SU-DHL-6 (cell line): ENCODE measurements at regions not wholly inside any gene's neighbourhood (a gene's known extent, or its start where the extent isn't known, plus 50 kb on each side); places are given as distances from the start of the nearest gene placed in this dataset.

Source experiments
- H2AFZ ChIP-seq: fragments of 200-600 bp; sonication (generic); 2 replicates; pipeline ENCODE4 v1.6.1; 2014; ENCODE audit warnings: low read depth, mild to moderate bottlenecking, moderate library complexity, mixed read lengths, antibody characterized with exemption, low read length; ENCODE audit not compliant: severe bottlenecking
- H3F3A ChIP-seq: fragments of 200-600 bp; shearing (Covaris generic); 2 replicates; pipeline ENCODE4 v1.6.0; 2016; ENCODE audit warnings: antibody characterized with exemption, mild to moderate bottlenecking; ENCODE audit not compliant: insufficient read depth
- H3K27ac ChIP-seq: fragments of 200-600 bp; sonication (generic); 2 replicates; pipeline ENCODE4 v1.5.1; 2016; ENCODE audit warnings: low read depth, mild to moderate bottlenecking, low read length, moderate library complexity, mixed read lengths
- H3K27me3 ChIP-seq: fragments of 200-600 bp; sonication (generic), shearing (Covaris generic); 2 replicates; pipeline ENCODE4 v1.6.0; 2014; ENCODE audit warnings: mild to moderate bottlenecking, low read length
- H3K36me3 ChIP-seq: fragments of 200-600 bp; sonication (generic); 2 replicates; pipeline ENCODE4 v1.6.1; 2014; ENCODE audit warnings: mild to moderate bottlenecking, low read length, mixed read lengths
- H3K4me2 ChIP-seq: fragments of 300-600, 200-600 bp; shearing (Covaris generic), sonication (generic); 2 replicates; pipeline ENCODE4 v1.6.0; 2014; ENCODE audit warnings: low read length, low read depth, mild to moderate bottlenecking; ENCODE audit not compliant: poor library complexity, severe bottlenecking
- H3K4me3 ChIP-seq: fragments of 200-600 bp; sonication (generic); 2 replicates; pipeline ENCODE4 v1.5.1; 2014; ENCODE audit warnings: antibody characterized with exemption, low read length, mild to moderate bottlenecking, mixed read lengths; ENCODE audit not compliant: insufficient read depth, poor library complexity, severe bottlenecking
- H3K79me2 ChIP-seq: fragments of 200-600 bp; sonication (generic); 2 replicates; pipeline ENCODE4 v1.6.1; 2014; ENCODE audit warnings: mild to moderate bottlenecking, low read length, moderate library complexity; ENCODE audit not compliant: insufficient read depth
- H3K9ac ChIP-seq: fragments of 200-600 bp; sonication (generic); 2 replicates; pipeline ENCODE4 v1.7.0; 2014; ENCODE audit warnings: mild to moderate bottlenecking, low read length
- H3K9me2 ChIP-seq: fragments of 200-600 bp; sonication (generic); replicated peaks from 2 replicates; pipeline ENCODE4 v1.6.1; 2014; ENCODE audit warnings: low read length; ENCODE audit not compliant: insufficient read depth
- H3K9me3 ChIP-seq: fragments of 200-600 bp; sonication (generic); 2 replicates; pipeline ENCODE4 v1.6.1; 2014; ENCODE audit warnings: low read length, mixed read lengths; ENCODE audit not compliant: insufficient read depth
- H4K20me1 ChIP-seq: fragments of 200-600 bp; sonication (generic); 2 replicates; pipeline ENCODE4 v1.6.1; 2014; ENCODE audit warnings: low read depth, mild to moderate bottlenecking, antibody characterized with exemption, low read length, moderate library complexity, mixed read lengths
- CTCF ChIP-seq: fragments of 200-600 bp; sonication (generic); IDR thresholded peaks from one replicate; pipeline ENCODE4 v1.5.1; 2017; ENCODE audit warnings: antibody characterized with exemption, mild to moderate bottlenecking, low read length, moderate library complexity; ENCODE audit not compliant: insufficient read depth, poor library complexity, severe bottlenecking
- EZH2phosphoT487 ChIP-seq: fragments of 200-600 bp; sonication (generic), shearing (Covaris generic); conservative IDR thresholded peaks from 2 replicates; pipeline ENCODE4 v1.6.1; 2018; ENCODE audit warnings: mild to moderate bottlenecking, antibody characterized with exemption, low read length, moderate library complexity, mixed read lengths

- Histone ChIP-seq H3K36me3 (no peaks in the 10 kb centered on the region), H4K20me1 (no peaks in the 10 kb centered on the region), H2AFZ (no peak overlapping the region), H3K9me2 (no peaks in the 10 kb centered on the region), H3K9ac (no peak overlapping the region), H3K9me3 (no peaks in the 10 kb centered on the region), H3K79me2 (no peaks in the 10 kb centered on the region), H3F3A (no peaks in the 10 kb centered on the region), H3K27ac (no peak overlapping the region), H3K4me2 (no peak overlapping the region), H3K27me3 (no peaks in the 10 kb centered on the region), H3K4me3 (no peak overlapping the region)
- no peak for TF ChIP-seq CTCF
- TF ChIP-seq EZH2phosphoT487: no peak
Observed at GRCh38 chr4:179618966-179619365, 2176.7 kb upstream of the AGA start.

DNA sequence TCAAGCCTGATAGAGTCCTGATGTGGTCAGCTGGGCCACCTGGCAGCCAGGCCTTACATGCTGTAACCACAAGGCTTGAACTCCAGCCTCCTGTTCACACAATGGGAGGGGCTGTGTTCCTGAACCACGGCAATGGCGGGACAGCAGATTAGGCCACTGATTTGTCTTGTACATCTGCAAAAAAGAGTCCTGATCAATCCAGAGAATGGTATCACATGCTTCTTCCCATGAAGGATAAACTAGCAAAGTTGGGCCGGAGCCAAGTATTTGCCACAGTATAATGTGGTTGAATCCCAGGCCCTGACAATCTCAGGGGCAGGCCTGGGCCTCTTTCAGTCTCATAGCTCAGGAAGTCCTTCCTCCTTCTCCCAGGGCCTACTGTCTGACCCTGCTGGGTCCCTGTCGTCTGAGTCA, 2182.5 kb upstream of the AGA start:
- H3F3A ChIP-seq: no peaks in the 10 kb centered on the region
- H3K4me2 ChIP-seq: no peak overlapping the region
- no peak overlapping the region for H3K9ac ChIP-seq
- no peaks in the 10 kb centered on the region for H3K27me3 ChIP-seq
- H3K27ac ChIP-seq: no peak overlapping the region
- no peaks in the 10 kb centered on the region for H3K9me3 ChIP-seq
- no peak for TF ChIP-seq EZH2phosphoT487
- no peak for TF ChIP-seq CTCF
- no peak overlapping the region for H2AFZ ChIP-seq
- H3K79me2 ChIP-seq: no peaks in the 10 kb centered on the region
- H3K9me2 ChIP-seq: no peaks in the 10 kb centered on the region
- H4K20me1 ChIP-seq: no peaks in the 10 kb centered on the region
- H3K36me3 ChIP-seq: no peaks in the 10 kb centered on the region
- H3K4me3 ChIP-seq: no peak overlapping the region

DNA sequence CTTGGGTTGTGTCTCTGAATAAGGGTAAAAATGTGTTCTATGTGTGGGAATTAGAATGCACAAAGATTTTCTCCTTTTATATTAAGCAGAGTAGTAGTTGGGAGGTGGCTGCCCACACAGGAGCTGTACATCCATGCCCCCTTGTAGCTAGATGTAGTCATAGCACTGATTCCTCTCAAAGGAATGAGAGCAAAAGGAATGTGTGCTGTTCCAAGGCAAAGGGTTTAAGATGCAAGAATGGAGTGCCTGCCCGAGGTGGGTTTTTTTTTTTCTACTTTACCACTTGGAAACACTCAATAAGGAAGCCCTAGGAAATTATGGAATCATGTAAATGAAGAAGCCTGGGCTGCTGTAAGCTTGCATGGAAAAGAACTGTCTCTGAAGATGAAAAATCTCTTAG, 2183.2 kb upstream of the AGA start:
- Histone ChIP-seq H4K20me1 (no peaks in the 10 kb centered on the region), H3K9me2 (no peaks in the 10 kb centered on the region), H3K79me2 (no peaks in the 10 kb centered on the region), H3K4me2 (no peak overlapping the region), H3F3A (no peaks in the 10 kb centered on the region), H3K27me3 (no peaks in the 10 kb centered on the region), H3K27ac (no peak overlapping the region), H2AFZ (no peak overlapping the region), H3K9ac (no peak overlapping the region), H3K9me3 (no peaks in the 10 kb centered on the region), H3K4me3 (no peak overlapping the region), H3K36me3 (no peaks in the 10 kb centered on the region)
- no peak for TF ChIP-seq CTCF
- no peak for TF ChIP-seq EZH2phosphoT487

GRCh38 chr4:179626687-179627086, 2184.4 kb upstream of the AGA start:
- Histone ChIP-seq H4K20me1 (no peaks in the 10 kb centered on the region), H2AFZ (no peak overlapping the region), H3K9me2 (no peaks in the 10 kb centered on the region), H3K79me2 (no peaks in the 10 kb centered on the region), H3K36me3 (no peaks in the 10 kb centered on the region), H3K27me3 (no peaks in the 10 kb centered on the region), H3K9ac (no peak overlapping the region), H3K4me2 (no peak overlapping the region), H3K4me3 (no peak overlapping the region), H3F3A (no peaks in the 10 kb centered on the region), H3K27ac (no peak overlapping the region), H3K9me3 (no peaks in the 10 kb centered on the region)
- TF ChIP-seq CTCF (no peak), EZH2phosphoT487 (no peak)
